Amniotic epithelial cell (primary cell): ENCODE measurements at regions not wholly inside any gene's neighbourhood (a gene's known extent, or its start where the extent isn't known, plus 50 kb on each side); places are given as distances from the start of the nearest gene placed in this dataset.
"Not testable (repeated sequence)": the region's sequence is repeated elsewhere in the genome, so short reads cannot be mapped to it uniquely, and the experiment has no call there.

Source experiments
- DNase-seq: peaks from one replicate; pipeline ENCODE4 v3.0.0-alpha.2; 2010; ENCODE audit warnings: low read depth

- no peak for DNase-seq
Observed at GRCh38 chr4:127217586-127218229, 415.0 kb upstream of the INTU start.

GRCh38 chr4:127219232-127219631 lies 413.5 kb upstream of the INTU start:
- no peak for DNase-seq

- DNase-seq, result no peak
Observed at GRCh38 chr4:127224556-127224955, 408.2 kb upstream of the INTU start.

- no peak for DNase-seq
Observed at GRCh38 chr4:127229855-127230608, 402.7 kb upstream of the INTU start.

- no peak for DNase-seq
Observed at GRCh38 chr4:127236889-127237288, 395.9 kb upstream of the INTU start.

GRCh38 chr4:127237581-127237980 lies 395.2 kb upstream of the INTU start:
- DNase-seq, result no peak

GRCh38 chr4:127238956-127239475 lies 393.7 kb upstream of the INTU start:
- no peak for DNase-seq

- DNase-seq, result no peak
Observed at GRCh38 chr4:127239902-127240763, 392.6 kb upstream of the INTU start.

GRCh38 chr4:127240764-127241105 lies 392.0 kb upstream of the INTU start:
- DNase-seq, result no peak

- DNase-seq, result peak; percentile 79
Observed at GRCh38 chr4:127244515-127244914, 388.2 kb upstream of the INTU start.

- DNase-seq, result no peak
Observed at GRCh38 chr4:127246963-127247952, 385.5 kb upstream of the INTU start.

GRCh38 chr4:127249066-127249766 lies 383.5 kb upstream of the INTU start:
- peak; percentile 90 for DNase-seq

GRCh38 chr4:127249767-127250108 lies 383.0 kb upstream of the INTU start:
- no peak for DNase-seq

GRCh38 chr4:127250577-127250976 lies 382.2 kb upstream of the INTU start:
- no peak for DNase-seq

- DNase-seq, result peak; percentile 74
Observed at GRCh38 chr4:127251423-127251822, 381.3 kb upstream of the INTU start.

GRCh38 chr4:127256500-127256899 lies 376.3 kb upstream of the INTU start:
- no peak for DNase-seq

- DNase-seq, result no peak
Observed at GRCh38 chr4:127261476-127261875, 371.3 kb upstream of the INTU start.

GRCh38 chr4:127268367-127268766 lies 364.4 kb upstream of the INTU start:
- no peak for DNase-seq

GRCh38 chr4:127277023-127277422 lies 355.7 kb upstream of the INTU start:
- DNase-seq, result not testable (repeated sequence)

GRCh38 chr4:127284236-127284635 lies 348.5 kb upstream of the INTU start:
- DNase-seq, result peak; percentile 7

- no peak for DNase-seq
Observed at GRCh38 chr4:127291316-127291715, 341.4 kb upstream of the INTU start.
